ENCODE measurements at regions not wholly inside any gene's neighbourhood (a gene's known extent, or its start where the extent isn't known, plus 50 kb on each side); places are given as distances from the start of the nearest gene placed in this dataset.

DNA sequence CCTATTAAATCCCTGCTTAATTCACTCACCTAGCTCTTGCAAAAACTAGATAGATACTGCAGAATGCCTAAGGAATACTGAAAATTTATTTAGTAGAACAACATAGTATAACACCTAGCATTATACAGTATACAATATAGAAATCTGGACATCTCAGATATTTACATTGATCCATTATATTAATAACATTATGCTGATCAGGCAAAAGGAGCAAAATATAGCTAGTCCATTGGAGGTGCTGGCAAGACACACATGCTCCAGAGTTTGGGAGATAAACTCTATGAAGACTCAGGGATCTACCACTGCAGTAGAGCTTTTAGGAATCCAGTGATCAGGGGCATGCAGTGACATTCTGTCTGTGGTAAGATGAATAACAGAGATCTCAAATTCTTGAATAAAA is 357.6 kb downstream of the TBC1D4 start:
- no peak for DNase-seq

DNA sequence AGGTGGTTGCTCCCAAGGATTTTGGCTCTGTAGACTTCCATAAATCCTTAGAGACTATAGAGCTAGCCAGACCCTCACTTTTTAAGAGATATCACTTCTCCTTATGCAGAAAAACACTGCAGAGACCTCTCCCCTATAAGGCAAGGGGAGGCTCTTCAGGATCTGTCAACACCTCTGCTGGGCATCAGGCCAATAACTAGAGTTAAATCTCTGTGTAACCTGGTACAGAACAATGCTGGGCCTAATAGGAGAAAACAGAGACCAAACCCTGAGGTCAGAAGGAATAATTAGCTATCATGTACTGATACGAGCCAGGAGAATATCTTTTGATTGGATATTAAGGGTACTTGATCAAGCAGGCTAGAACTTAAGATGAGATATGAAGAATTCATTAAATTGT is 358.5 kb downstream of the TBC1D4 start:
- DNase-seq = no peak

DNA sequence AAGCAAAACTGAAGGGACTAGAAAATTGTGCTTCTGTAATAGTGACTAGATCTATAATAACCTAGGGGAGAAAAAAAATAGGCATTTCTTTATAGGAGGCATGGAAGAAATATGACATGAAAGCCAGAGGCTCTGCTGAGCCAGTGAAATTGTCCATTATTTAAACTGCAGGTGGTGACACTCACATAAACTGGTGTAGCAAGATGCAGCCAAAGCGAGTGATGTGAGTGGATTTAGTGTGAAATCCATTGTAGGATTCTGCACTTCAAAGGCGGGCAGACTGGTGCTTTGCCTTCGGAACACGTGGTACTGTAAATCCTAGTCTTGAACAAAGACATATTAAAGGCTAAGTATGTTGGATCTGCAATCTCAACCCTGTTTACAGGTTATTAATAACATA is 361.9 kb downstream of the TBC1D4 start:
- no peak for DNase-seq

- DNase-seq = no peak
Measured at GRCh38 chr13:75115171-75115570, 366.8 kb downstream of the TBC1D4 start.

- no peak for DNase-seq
Measured at GRCh38 chr13:75103976-75104375, 378.0 kb downstream of the TBC1D4 start.

DNA sequence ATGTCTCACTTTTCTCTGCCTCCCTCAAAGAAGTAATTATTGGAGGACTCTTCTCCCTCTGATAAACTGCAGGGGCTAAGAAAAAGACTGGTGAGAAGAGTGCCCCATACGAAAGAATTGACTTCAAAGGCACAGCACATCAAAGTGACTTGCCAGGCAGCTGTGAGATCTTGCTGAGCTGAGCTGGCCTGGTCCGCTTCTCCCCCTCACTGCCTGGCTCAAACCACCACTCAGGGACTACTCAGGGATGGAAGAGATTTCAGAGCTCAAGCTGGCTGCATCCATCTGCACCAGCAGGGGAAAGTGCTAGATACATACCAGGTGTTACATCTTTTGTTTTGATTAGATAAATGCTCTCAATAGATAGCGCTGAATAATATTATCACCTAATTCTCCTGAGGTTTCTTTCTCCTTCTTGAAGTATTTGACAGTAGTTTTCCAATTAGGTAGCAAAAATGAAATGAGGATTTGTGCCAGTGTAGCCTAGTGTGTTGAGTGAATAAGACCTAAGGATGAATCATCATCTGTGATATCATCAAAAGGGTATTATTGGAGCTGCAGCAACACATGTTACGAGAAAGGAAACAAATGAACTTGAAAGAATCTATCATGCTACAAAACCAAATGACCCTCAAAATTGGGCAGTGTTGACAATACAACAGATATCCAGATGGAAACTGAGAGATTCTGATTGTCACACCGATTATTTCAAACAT is 379.8 kb downstream of the TBC1D4 start:
- peak; percentile 10 for DNase-seq

DNA sequence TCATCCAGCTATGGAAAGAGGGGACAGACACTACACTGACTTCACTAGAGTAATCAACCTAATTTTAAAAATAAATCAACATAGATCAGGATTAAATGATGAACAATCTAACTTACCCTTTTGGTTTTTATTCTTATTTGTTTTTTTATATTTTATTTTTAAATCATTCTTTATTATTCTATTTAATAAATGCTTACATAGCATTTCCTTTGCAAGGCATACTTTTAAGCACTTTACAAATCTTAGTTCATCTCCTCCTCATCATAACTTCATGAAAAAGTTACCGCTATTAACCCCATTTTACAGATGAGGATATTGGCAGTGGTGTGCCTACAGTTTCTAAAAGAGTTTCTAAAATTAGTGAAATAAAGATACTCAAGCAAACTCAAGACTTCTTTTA is 380.6 kb downstream of the TBC1D4 start:
- DNase-seq = no peak

DNA sequence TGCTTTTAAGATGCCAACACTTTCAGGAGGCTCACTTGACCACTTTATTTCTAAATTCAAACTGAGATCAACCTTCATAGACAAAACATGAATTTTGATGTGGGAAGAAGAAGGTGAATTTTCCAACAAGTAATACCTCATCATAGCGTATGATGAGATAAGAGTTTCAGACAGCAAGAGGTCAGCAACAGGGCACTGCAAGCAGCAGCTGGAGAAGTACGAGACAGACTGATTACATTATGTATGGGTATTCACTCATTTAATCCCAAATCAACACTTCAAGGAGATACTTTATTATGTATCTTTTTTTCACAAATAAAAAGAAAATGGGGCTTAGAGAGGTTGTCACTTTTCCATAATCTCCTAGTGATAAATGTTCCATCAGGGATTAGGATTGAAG is 389.8 kb downstream of the TBC1D4 start:
- no peak for DNase-seq

- peak; percentile 17 for DNase-seq
Measured at GRCh38 chr13:75091718-75092117, 390.3 kb downstream of the TBC1D4 start.

- DNase-seq = no peak
Measured at GRCh38 chr13:75090872-75091615, 390.9 kb downstream of the TBC1D4 start.

- DNase-seq = no peak
Measured at GRCh38 chr13:75088915-75089314, 393.1 kb downstream of the TBC1D4 start.

DNA sequence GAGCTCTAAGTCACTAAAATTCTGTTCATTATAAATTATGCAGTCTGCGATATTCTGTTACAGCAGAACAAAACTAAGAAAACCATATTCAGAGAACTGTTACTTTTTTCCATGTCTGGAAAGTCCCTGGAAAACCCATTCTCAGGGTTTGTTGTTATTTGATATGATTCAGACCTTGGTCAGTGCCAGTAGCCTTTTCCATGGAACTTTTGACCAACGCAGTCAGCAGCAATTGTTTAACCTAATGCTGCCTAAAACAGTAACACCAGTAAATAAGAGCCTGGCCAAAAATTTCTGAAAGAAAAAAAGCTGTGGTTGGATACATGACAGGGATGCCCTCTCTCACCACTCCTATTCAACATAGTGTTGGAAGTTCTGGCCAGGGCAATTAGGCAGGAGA is 402.7 kb downstream of the TBC1D4 start:
- no peak for DNase-seq

DNA sequence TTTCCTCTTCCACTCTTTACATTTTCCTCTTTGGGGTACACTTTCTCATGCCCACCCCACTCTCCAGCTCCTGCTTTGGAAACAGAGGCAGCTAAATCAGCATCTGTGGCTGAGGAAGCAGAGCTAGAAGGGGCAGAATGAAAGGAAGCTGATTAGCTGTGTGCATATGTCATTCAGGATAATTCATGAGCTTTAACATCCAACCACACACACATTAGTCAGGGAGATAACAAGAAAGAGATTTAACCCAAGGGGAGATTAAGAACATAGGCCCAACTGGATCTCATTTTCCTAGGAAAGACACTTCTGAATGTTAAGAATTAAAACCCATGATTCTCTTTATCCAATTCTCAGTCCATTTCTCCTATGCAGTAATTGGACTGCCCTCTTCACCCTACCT is 405.5 kb downstream of the TBC1D4 start:
- no peak for DNase-seq

DNA sequence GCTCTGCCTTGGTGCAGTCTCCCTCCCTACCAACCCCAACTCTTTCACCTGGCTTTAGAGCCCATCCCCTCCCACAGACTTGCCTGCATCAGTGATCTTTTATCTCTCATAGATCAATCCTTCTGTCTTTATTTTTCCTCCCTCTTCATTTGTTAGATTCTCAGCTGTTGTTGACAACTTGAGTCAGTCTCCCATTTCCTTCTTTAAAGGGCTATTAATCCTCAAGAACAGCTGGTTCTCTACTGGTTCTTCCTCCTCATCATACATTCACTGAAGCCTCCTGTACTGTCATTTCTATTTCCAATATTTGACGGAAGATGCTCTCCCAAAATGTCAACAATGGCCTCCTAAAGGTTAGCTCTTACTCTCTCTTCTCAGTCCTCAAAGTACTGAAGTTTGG is 408.2 kb downstream of the TBC1D4 start:
- no peak for DNase-seq

DNA sequence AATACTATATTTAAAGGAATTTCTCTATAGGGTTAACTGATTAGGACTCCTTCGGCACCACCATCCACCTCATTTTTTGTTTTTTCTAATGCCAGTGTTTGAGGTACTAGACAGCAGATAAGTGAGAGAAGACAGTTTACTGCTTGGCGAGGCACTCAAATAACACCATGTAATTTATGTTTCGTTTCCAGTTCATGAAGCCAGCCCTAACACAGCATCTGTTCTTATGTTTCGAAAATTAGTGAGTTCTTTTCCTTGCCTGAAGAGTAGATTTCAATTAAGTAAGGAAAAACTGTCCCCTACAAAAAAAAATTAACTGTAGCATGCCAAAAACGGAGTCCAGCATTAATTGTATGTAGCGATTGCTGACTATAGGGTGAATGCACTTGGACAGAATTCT is 409.1 kb downstream of the TBC1D4 start:
- no peak for DNase-seq

- no peak for DNase-seq
Measured at GRCh38 chr13:75072368-75072767, 409.6 kb downstream of the TBC1D4 start.

GRCh38 chr13:75071796-75072195 is 410.2 kb downstream of the TBC1D4 start:
- peak; percentile 59 for DNase-seq

DNA sequence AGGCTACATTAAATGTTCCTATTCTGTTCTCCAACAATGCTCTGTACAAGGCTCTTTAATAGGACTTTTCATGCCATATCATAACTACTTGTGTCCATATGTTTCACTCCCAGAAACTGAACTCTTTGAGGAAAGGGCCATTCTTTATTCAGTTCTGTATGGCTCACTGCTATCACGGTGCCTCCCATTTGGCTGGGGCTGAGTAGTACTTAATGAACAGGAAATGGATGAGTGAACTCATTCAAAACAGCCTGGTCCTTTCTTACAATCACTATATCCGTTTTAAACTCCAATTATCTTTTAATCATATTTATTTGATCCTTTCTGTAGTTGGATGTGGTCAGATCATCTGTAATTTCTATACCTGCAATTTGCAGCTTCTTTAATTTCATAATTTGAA is 410.6 kb downstream of the TBC1D4 start:
- DNase-seq = no peak

- DNase-seq = no peak
Measured at GRCh38 chr13:75061909-75062308, 420.1 kb downstream of the TBC1D4 start.

- DNase-seq = no peak
Measured at GRCh38 chr13:75055296-75055695, 426.7 kb downstream of the TBC1D4 start.

- no peak for DNase-seq
Measured at GRCh38 chr13:75052616-75053015, 429.4 kb downstream of the TBC1D4 start.

GRCh38 chr13:75050419-75051046 is 431.4 kb downstream of the TBC1D4 start:
- DNase-seq = peak; percentile 39

DNA sequence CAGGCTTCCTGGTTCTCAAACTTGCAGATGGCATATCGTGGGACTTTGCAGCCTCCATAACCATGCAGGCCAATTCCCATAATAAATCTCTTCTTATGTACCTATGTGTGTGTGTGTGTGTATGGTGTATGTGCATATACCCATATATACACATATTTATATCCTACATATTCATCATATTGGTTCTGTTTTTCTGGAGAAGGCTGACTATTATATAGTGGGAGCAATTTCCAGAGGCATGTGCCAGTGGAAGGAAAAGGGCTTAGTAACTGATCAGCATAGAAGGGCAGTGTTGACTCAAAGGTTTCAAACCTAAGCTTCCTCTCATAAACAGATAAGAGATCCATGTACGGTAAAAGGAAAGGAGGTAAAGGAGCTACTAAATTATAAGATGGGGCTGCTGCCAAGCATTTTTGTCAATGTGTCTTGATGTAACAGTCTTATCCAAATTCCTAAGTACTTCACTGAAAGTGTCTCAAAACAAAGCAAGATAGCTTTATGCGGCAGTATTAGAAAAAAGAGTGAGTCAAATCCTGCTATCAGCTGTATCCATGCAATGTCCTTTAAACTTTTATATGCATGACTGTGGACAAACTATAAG is 432.1 kb downstream of the TBC1D4 start:
- no peak for DNase-seq

- no peak for DNase-seq
Measured at GRCh38 chr13:75042807-75043206, 439.2 kb downstream of the TBC1D4 start.

All from retina (tissue), 1 donor.